OCI-LY3 (cell line): ENCODE measurements at regions not wholly inside any gene's neighbourhood (a gene's known extent, or its start where the extent isn't known, plus 50 kb on each side); places are given as distances from the start of the nearest gene placed in this dataset.

Experiments
- CTCF ChIP-seq: fragments of 200-600, 300-600 bp; sonication (generic); IDR thresholded peaks from 2 replicates; pipeline ENCODE4 v1.5.1; 2014; ENCODE audit warnings: antibody characterized with exemption, low read length, low read depth
- EZH2phosphoT487 ChIP-seq: fragments of 200-600 bp; shearing (Covaris generic); IDR thresholded peaks from 2 replicates; pipeline ENCODE4 v1.6.1; 2018; ENCODE audit warnings: antibody characterized with exemption, mixed run types, low read depth

DNA sequence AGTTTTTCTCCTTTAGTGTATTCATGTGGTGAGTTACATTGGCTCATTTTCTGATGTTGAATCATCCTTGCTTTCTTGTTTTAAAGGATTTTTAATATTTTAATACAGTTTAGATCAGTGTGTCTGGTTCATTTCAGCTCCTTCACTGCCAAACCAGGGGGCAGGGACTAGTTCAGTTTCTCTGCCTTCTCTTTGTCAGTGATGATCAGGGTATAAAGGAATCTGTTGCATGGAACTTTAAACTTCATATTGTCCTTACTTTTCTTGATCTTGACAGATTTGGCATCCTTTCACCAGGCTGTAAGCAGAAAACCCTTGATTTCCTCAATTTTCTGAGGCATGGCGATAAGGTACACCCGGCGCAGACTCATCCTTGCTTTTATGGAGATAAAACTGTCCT is 149.4 kb downstream of the KDR start:
- TF ChIP-seq CTCF: no peak
- TF ChIP-seq EZH2phosphoT487: no peak
